IMR-90 (cell line): ENCODE measurements at regions not wholly inside any gene's neighbourhood (a gene's known extent, or its start where the extent isn't known, plus 50 kb on each side); places are given as distances from the start of the nearest gene placed in this dataset.
A peak's percentile ranks its signal among the peaks of the same experiment; 100 is the strongest.

Source experiments
- ATAC-seq: fragments of 200-7000 bp; cut with Tn5 transposase; 2 replicates; pipeline ENCODE4 v1.9.1; 2020; ENCODE audit warnings: low read depth, mild to moderate bottlenecking, moderate library complexity
- BruUV-seq: library from RNA; stranded (reverse); fragments of 400-500 nt; replicated peaks from 2 replicates; lab custom pipeline; 2021; lab: Mats Ljungman, UMichigan
- CTCF ChIA-PET: fragments of 300-600 bp; formaldehyde crosslinking; extraction: SDS; loops from one replicate; lab custom pipeline; 2021; ENCODE audit warnings: antibody characterized with exemption; lab: Yijun Ruan, JAX
- POLR2A ChIA-PET: fragments of 300-600 bp; sonication (Branson Sonifier 250); formaldehyde crosslinking; loops from one replicate; lab custom pipeline; 2022; ENCODE audit warnings: antibody characterized with exemption; ENCODE audit not compliant: unreplicated experiment; lab: Charles Lee
- DNase-seq: peaks from one replicate; pipeline ENCODE4 v3.0.0; 2013
- H2AFZ ChIP-seq: replicated peaks from 2 replicates; pipeline ENCODE3; 2013; ENCODE audit warnings: low read length, mild to moderate bottlenecking; ENCODE audit not compliant: poor library complexity
- H2AK5ac ChIP-seq: 2 replicates; pipeline ENCODE4 v1.6.1; 2013; ENCODE audit warnings: low read depth, low read length, inconsistent platforms
- H2AK9ac ChIP-seq: replicated peaks from 2 replicates; pipeline ENCODE3; 2013; ENCODE audit warnings: mild to moderate bottlenecking, low read depth, low read length, moderate library complexity; ENCODE audit not compliant: poor library complexity
- H2BK120ac ChIP-seq: 2 replicates; pipeline ENCODE4 v1.6.1; 2013; ENCODE audit warnings: low read depth, low read length, inconsistent platforms
- H2BK15ac ChIP-seq: 3 replicates; pipeline ENCODE4 v1.6.1; 2013; ENCODE audit warnings: low read depth, low read length, inconsistent platforms
- H2BK20ac ChIP-seq: 2 replicates; pipeline ENCODE4 v1.6.1; 2013; ENCODE audit warnings: low read depth, mild to moderate bottlenecking, inconsistent platforms, low read length, moderate library complexity
- H2BK5ac ChIP-seq: 2 replicates; pipeline ENCODE4 v1.6.1; 2013; ENCODE audit warnings: mild to moderate bottlenecking, low read depth, low read length, inconsistent platforms; ENCODE audit not compliant: poor library complexity, severe bottlenecking
- H3K14ac ChIP-seq: replicated peaks from 2 replicates; pipeline ENCODE4 v1.6.1; 2013; ENCODE audit warnings: low read depth, low read length, inconsistent platforms
- H3K18ac ChIP-seq: 2 replicates; pipeline ENCODE4 v1.6.1; 2013; ENCODE audit warnings: low read depth, low read length, control low read depth
- H3K23ac ChIP-seq: 2 replicates; pipeline ENCODE4 v1.6.1; 2013; ENCODE audit warnings: low read depth, low read length, inconsistent platforms
- H3K27ac ChIP-seq: 2 replicates; pipeline ENCODE4 v1.5.1; 2013; ENCODE audit warnings: mild to moderate bottlenecking, control low read depth, low read length; ENCODE audit not compliant: insufficient read depth
- H3K27me3 ChIP-seq: 2 replicates; pipeline ENCODE4 v1.6.1; 2013; ENCODE audit warnings: low read length; ENCODE audit not compliant: control insufficient read depth, insufficient read depth
- H3K36me3 ChIP-seq: 2 replicates; pipeline ENCODE4 v1.6.1; 2013; ENCODE audit warnings: low read length, mixed read lengths; ENCODE audit not compliant: control insufficient read depth, insufficient read depth
- H3K4ac ChIP-seq: 2 replicates; pipeline ENCODE4 v1.6.1; 2013; ENCODE audit warnings: low read depth, low read length, inconsistent platforms
- H3K4me1 ChIP-seq: 2 replicates; pipeline ENCODE4 v1.6.1; 2013; ENCODE audit warnings: low read length, mixed read lengths; ENCODE audit not compliant: control insufficient read depth, insufficient read depth
- H3K4me2 ChIP-seq: 2 replicates; pipeline ENCODE4 v1.6.1; 2013; ENCODE audit warnings: low read depth, mild to moderate bottlenecking, control low read depth, low read length, moderate library complexity
- H3K4me3 ChIP-seq: 2 replicates; pipeline ENCODE4 v1.5.1; 2013; ENCODE audit warnings: low read depth, mild to moderate bottlenecking, control low read depth, low read length, moderate library complexity; ENCODE audit not compliant: insufficient read depth
- H3K56ac ChIP-seq: 2 replicates; pipeline ENCODE4 v1.6.1; 2013; ENCODE audit warnings: low read length, inconsistent platforms; ENCODE audit not compliant: insufficient read depth; ENCODE audit errors: extremely low read depth
- H3K79me1 ChIP-seq, 2 experiments: 2 replicates each; pipeline ENCODE4 v1.6.1; 2013; ENCODE audit warnings: low read length in 2 of 2, inconsistent platforms in 1 of 2, low read depth in 1 of 2
- H3K9ac ChIP-seq: 2 replicates; pipeline ENCODE4 v1.6.1; 2013; ENCODE audit warnings: low read depth, low read length, control low read depth
- H3K9me1 ChIP-seq: 2 replicates; pipeline ENCODE4 v1.6.1; 2013; ENCODE audit warnings: low read length, inconsistent platforms; ENCODE audit not compliant: insufficient read depth
- H3K9me3 ChIP-seq: 2 replicates; pipeline ENCODE4 v1.6.1; 2013; ENCODE audit warnings: low read length; ENCODE audit not compliant: control insufficient read depth, insufficient read depth
- H4K20me1 ChIP-seq: 2 replicates; pipeline ENCODE4 v1.6.1; 2013; ENCODE audit warnings: low read length, inconsistent platforms; ENCODE audit not compliant: insufficient read depth
- H4K5ac ChIP-seq: 2 replicates; pipeline ENCODE4 v1.6.1; 2013; ENCODE audit warnings: mild to moderate bottlenecking, low read depth, low read length, control low read depth
- H4K8ac ChIP-seq, 2 experiments: 2 replicates each; pipeline ENCODE4 v1.6.1; 2013; ENCODE audit warnings: low read depth in 2 of 2, low read length in 2 of 2, control low read depth in 1 of 2, inconsistent platforms in 1 of 2
- H4K91ac ChIP-seq: 2 replicates; pipeline ENCODE4 v1.6.1; 2013; ENCODE audit warnings: low read depth, low read length, inconsistent platforms; ENCODE audit not compliant: insufficient read depth
- BHLHE40 ChIP-seq: fragments of 150-350 bp; IDR thresholded peaks from 2 replicates; pipeline ENCODE4 v1.6.1; 2016; ENCODE audit warnings: mild to moderate bottlenecking, low read depth, low read length
- CEBPB ChIP-seq: IDR thresholded peaks from 2 replicates; pipeline ENCODE4 v1.6.1; 2012; ENCODE audit warnings: low read depth, low read length, improper control_type of control experiment
- CHD1 ChIP-seq: IDR thresholded peaks from 2 replicates; pipeline ENCODE4 v1.6.1; 2012; ENCODE audit warnings: low read depth, low read length, improper control_type of control experiment
- CTCF ChIP-seq: conservative IDR thresholded peaks from 2 replicates; pipeline ENCODE4 v1.5.1; 2012; ENCODE audit warnings: mild to moderate bottlenecking, low read depth, low read length, improper control_type of control experiment
- ELK1 ChIP-seq: fragments of 150-350 bp; IDR thresholded peaks from 2 replicates; pipeline ENCODE4 v1.6.1; 2016; ENCODE audit warnings: low read depth, mild to moderate bottlenecking, low read length, moderate library complexity, borderline replicate concordance
- FOS ChIP-seq: fragments of 150-350 bp; IDR thresholded peaks from 2 replicates; pipeline ENCODE4 v1.6.1; 2016; ENCODE audit warnings: low read depth, low read length
- MAFK ChIP-seq: IDR thresholded peaks from 2 replicates; pipeline ENCODE4 v1.6.1; 2012; ENCODE audit warnings: low read depth, low read length, improper control_type of control experiment
- MAZ ChIP-seq: IDR thresholded peaks from 2 replicates; pipeline ENCODE4 v1.6.1; 2012; ENCODE audit warnings: low read depth, mild to moderate bottlenecking, low read length, improper control_type of control experiment, moderate library complexity, borderline replicate concordance
- MXI1 ChIP-seq: IDR thresholded peaks from 2 replicates; pipeline ENCODE4 v1.6.1; 2012; ENCODE audit warnings: low read depth, mild to moderate bottlenecking, low read length, moderate library complexity, borderline replicate concordance
- NFE2L2 ChIP-seq: fragments of 150-350 bp; IDR thresholded peaks from 2 replicates; pipeline ENCODE4 v1.6.1; 2016; ENCODE audit warnings: low read depth, mild to moderate bottlenecking, low read length
- POLR2A ChIP-seq: IDR thresholded peaks from 2 replicates; pipeline ENCODE4 v1.6.1; 2012; ENCODE audit warnings: mild to moderate bottlenecking, low read depth, low read length
- RAD21 ChIP-seq: IDR thresholded peaks from 2 replicates; pipeline ENCODE4 v1.6.1; 2012; ENCODE audit warnings: low read length, improper control_type of control experiment
- RCOR1 ChIP-seq: IDR thresholded peaks from 2 replicates; pipeline ENCODE4 v1.6.1; 2012; ENCODE audit warnings: mild to moderate bottlenecking, low read length, improper control_type of control experiment; ENCODE audit not compliant: insufficient replicate concordance
- RFX5 ChIP-seq: IDR thresholded peaks from 2 replicates; pipeline ENCODE4 v1.8.0; 2012; ENCODE audit warnings: low read depth, mild to moderate bottlenecking, low read length, moderate library complexity
- SMC3 ChIP-seq: fragments of 150-350 bp; IDR thresholded peaks from 2 replicates; pipeline ENCODE4 v1.6.1; 2016; ENCODE audit warnings: low read depth, mild to moderate bottlenecking, antibody characterized with exemption, low read length, moderate library complexity
- USF2 ChIP-seq: fragments of 150-350 bp; IDR thresholded peaks from 2 replicates; pipeline ENCODE4 v1.6.1; 2017; ENCODE audit warnings: mild to moderate bottlenecking, antibody characterized with exemption, low read length, low read depth
- WGBS, 2 experiments: methylation state at CpG; one replicate each; pipeline versions ENCODE4 v1.1.5 to v1.1.7; 2013; ENCODE audit warnings: missing lambda C conversion rate in 2 of 2; ENCODE audit not compliant: insufficient read length in 1 of 2; ENCODE audit errors: extremely low coverage in 2 of 2; 5-methylcytosine and 5-hydroxymethylcytosine counted together
- dilution Hi-C: fragments of 300-500 bp; cut with HindIII; formaldehyde crosslinking; loops from one replicate; pipeline ENCODE4 v1.14.3; 2018; ENCODE audit warnings: low sequenced_read_pairs; ENCODE audit not compliant: unreplicated experiment
- in situ Hi-C: fragments of 300-500 bp; cut with MboI; formaldehyde crosslinking; loops from 3 replicates; pipeline ENCODE4 v1.14.3; 2019; ENCODE audit warnings: low sequenced_read_pairs, inconsistent platforms, mixed read lengths
- intact Hi-C: fragments of 100-400 bp; cut with micrococcal nuclease; formaldehyde crosslinking; loops from 2 replicates; pipeline ENCODE4 v1.10.0; 2022

GRCh38 chr5:39515881-39516280, 91.1 kb upstream of the DAB2 start:
- dilution Hi-C loops (no loop called here), in situ Hi-C loops (no loop called here), intact Hi-C loops (loop anchor here (2.0 kb wide), 1 partner anchor 13 kb away; no protein-coding TSS in a partner anchor)
- no peak for DNase-seq
- Histone ChIP-seq H2AK9ac (no peak overlapping the region), H3K56ac (no peak overlapping the region), H3K27me3 (no peaks in the 10 kb centered on the region), H4K20me1 (no peaks in the 10 kb centered on the region), H4K5ac (no peak overlapping the region), H2BK15ac (no peak overlapping the region), H3K14ac (no peak overlapping the region), H2BK120ac (no peak overlapping the region; the same call in 1 of the 2 replicates), H4K8ac (no peak overlapping the region), H3K4me3 (no peak overlapping the region), H3K4ac (no peak overlapping the region), H3K79me1 (peaks cover 0 to 7% of the 10 kb centered on the region in 2 experiments; a peak in 1 of 4 replicates), H3K27ac (no peak overlapping the region), H3K36me3 (no peaks in the 10 kb centered on the region), H2AK5ac (no peak overlapping the region), H3K9me3 (no peaks in the 10 kb centered on the region), H3K18ac (peak overlapping the region; percentile 74; the same call in 1 of the 2 replicates), H4K91ac (no peak overlapping the region), H2BK20ac (no peak overlapping the region), H2AFZ (no peak overlapping the region), H2BK5ac (peak overlapping the region; percentile 34), H3K9me1 (peaks cover 4% of the 10 kb centered on the region; the same call in 1 of the 2 replicates), H3K4me2 (no peak overlapping the region), H3K4me1 (peaks cover 10% of the 10 kb centered on the region; the same call in 1 of the 2 replicates), H3K23ac (no peak overlapping the region), H3K9ac (no peak overlapping the region)
- TF ChIP-seq NFE2L2, result no peak
- TF ChIP-seq MAFK, result no peak
- TF ChIP-seq POLR2A, result no peak
- TF ChIP-seq RAD21, result no peak
- TF ChIP-seq USF2, result no peak
- TF ChIP-seq CEBPB, result no peak
- TF ChIP-seq RCOR1, result no peak
- TF ChIP-seq MXI1, result no peak
- TF ChIP-seq FOS, result no peak
- no peak for TF ChIP-seq RFX5
- no peak for TF ChIP-seq CHD1
- TF ChIP-seq ELK1, result no peak
- no peak for TF ChIP-seq CTCF
- TF ChIP-seq SMC3, result no peak
- TF ChIP-seq BHLHE40, result no peak
- no peak for TF ChIP-seq MAZ
- no TSS peak for BruUV-seq
- ChIA-PET POLR2A (no interaction called here), CTCF (no interaction called here)
- whole genome bisulfite sequencing, 2 experiments, result no CpG with 5 or more reads among the region's 4 CpGs
- no peak for ATAC-seq
